HepG2 (cell line): ENCODE measurements at regions not wholly inside any gene's neighbourhood (a gene's known extent, or its start where the extent isn't known, plus 50 kb on each side); places are given as distances from the start of the nearest gene placed in this dataset.

Experiments used
- ATAC-seq: fragments of 200-7000 bp; cut with Tn5 transposase; 3 replicates; pipeline ENCODE4 v1.9.1; 2020; ENCODE audit warnings: mild to moderate bottlenecking, moderate library complexity
- BruUV-seq: library from RNA; stranded (reverse); fragments of 400-500 nt; replicated peaks from 2 replicates; lab custom pipeline; 2021; lab: Mats Ljungman, UMichigan
- CTCF ChIA-PET: fragments of 300-600 bp; formaldehyde crosslinking; extraction: SDS; loops from one replicate; lab custom pipeline; 2021; ENCODE audit warnings: low total read pairs, inconsistent platforms, low intra/inter-chr PET ratio; lab: Yijun Ruan, JAX
- POLR2A ChIA-PET: fragments of 350-600 bp; sonication (Branson Sonifier 250); formaldehyde crosslinking; loops from one replicate; lab custom pipeline; 2020; ENCODE audit warnings: antibody characterized with exemption, inconsistent platforms; lab: Yijun Ruan, JAX
- DNase-seq: peaks from one replicate; pipeline ENCODE4 v3.0.0-alpha.2; 2015; ENCODE audit warnings: low spot score
- FAIRE-seq: peaks from 3 replicates; lab custom pipeline; 2011; peaks lifted over from hg19 to GRCh38; lab: Jason Lieb, UNC
- H2AFZ ChIP-seq: one replicate; pipeline ENCODE4 v1.6.1; 2011; ENCODE audit warnings: low read length, inconsistent platforms
- H3K27ac ChIP-seq: fragments of 300-600 bp; 3 replicates; pipeline ENCODE4 v1.8.0; 2011; ENCODE audit warnings: mixed run types, mild to moderate bottlenecking, mixed read lengths, low read length, inconsistent platforms; ENCODE audit not compliant: insufficient read depth; ENCODE audit errors: extremely low read length
- H3K27me3 ChIP-seq, 2 experiments: fragments of 200-600 bp in 1 of 2; 2 replicates in 1 of 2; 3 replicates in 1 of 2; pipeline versions ENCODE4 v1.6.0 to v1.8.0; 2011; ENCODE audit warnings: low read length in 2 of 2, mild to moderate bottlenecking in 2 of 2, moderate library complexity in 2 of 2, inconsistent platforms in 1 of 2; ENCODE audit not compliant: insufficient read depth in 2 of 2, control insufficient read depth in 1 of 2
- H3K36me3 ChIP-seq, 2 experiments: fragments of 200-600 bp in 1 of 2; replicated peaks in 1 of 2; 2 replicates in 1 of 2; 3 replicates in 1 of 2; pipeline versions ENCODE4 v1.5.1 to v1.8.0; 2011; ENCODE audit warnings: low read length in 2 of 2, inconsistent platforms in 1 of 2; ENCODE audit not compliant: insufficient read depth in 2 of 2, control insufficient read depth in 1 of 2
- H3K4me1 ChIP-seq: 2 replicates; pipeline ENCODE4 v1.5.1; 2012; ENCODE audit warnings: low read length, inconsistent platforms; ENCODE audit not compliant: insufficient read depth
- H3K4me2 ChIP-seq: 2 replicates; pipeline ENCODE4 v1.6.0; 2011; ENCODE audit warnings: low read depth, low read length, inconsistent platforms
- H3K4me3 ChIP-seq, 3 experiments: fragments of 200-600 bp in 1 of 3; sonication (generic), shearing (Covaris generic) in 1 of 3; replicated peaks in 1 of 3; 2 replicates each; pipeline ENCODE4 v1.5.1; 2011 to 2016; ENCODE audit warnings: low read length in 3 of 3, inconsistent platforms in 2 of 3, low read depth in 2 of 3, mild to moderate bottlenecking in 2 of 3, control low read depth in 1 of 3, mixed read lengths in 1 of 3; ENCODE audit not compliant: insufficient read depth in 1 of 3
- H3K79me2 ChIP-seq: one replicate; pipeline ENCODE4 v1.6.1; 2011; ENCODE audit warnings: low read length, inconsistent platforms; ENCODE audit not compliant: insufficient read depth
- H3K9ac ChIP-seq: 2 replicates; pipeline ENCODE4 v1.6.0; 2011; ENCODE audit warnings: mild to moderate bottlenecking, low read depth, low read length, inconsistent platforms; ENCODE audit not compliant: insufficient read depth
- H3K9me3 ChIP-seq: 2 replicates; pipeline ENCODE4 v1.5.1; 2012; ENCODE audit warnings: mild to moderate bottlenecking, low read length
- H4K20me1 ChIP-seq: 2 replicates; pipeline ENCODE4 v1.6.0; 2011; ENCODE audit warnings: inconsistent platforms, mild to moderate bottlenecking, low read length, moderate library complexity; ENCODE audit not compliant: insufficient read depth
- FOXK1 ChIP-seq: sonication (generic); formaldehyde crosslinking; IDR thresholded peaks from 2 replicates; pipeline ENCODE4 v1.4.0; 2020; ENCODE audit warnings: low read depth, missing genetic modification reagents, borderline replicate concordance
- HBP1 ChIP-seq: IDR thresholded peaks from 2 replicates; pipeline ENCODE4 v1.6.1; 2016; ENCODE audit warnings: low read depth, control low read depth
- HOXA5 ChIP-seq: sonication (generic); formaldehyde crosslinking; IDR thresholded peaks from 2 replicates; pipeline ENCODE4 v1.4.0; 2020; ENCODE audit warnings: missing genetic modification reagents
- IRF9 ChIP-seq: sonication (generic); formaldehyde crosslinking; IDR thresholded peaks from 2 replicates; pipeline ENCODE4 v1.8.0; 2022; ENCODE audit warnings: missing genetic modification reagents, mild to moderate bottlenecking, borderline replicate concordance
- MTERF4 ChIP-seq: sonication (generic); formaldehyde crosslinking; IDR thresholded peaks from 2 replicates; pipeline ENCODE4 v1.8.0; 2023; ENCODE audit warnings: mild to moderate bottlenecking, missing genetic modification reagents
- MYC ChIP-seq: sonication (generic); formaldehyde crosslinking; IDR thresholded peaks from 2 replicates; pipeline ENCODE4 v1.9.0; 2021; ENCODE audit warnings: missing genetic modification reagents, borderline replicate concordance
- NBN ChIP-seq: fragments of 450-650 bp; conservative IDR thresholded peaks from 2 replicates; pipeline ENCODE4 v1.6.1; 2017
- NFE2L2 ChIP-seq: fragments of 150-350 bp; IDR thresholded peaks from 2 replicates; pipeline ENCODE4 v1.6.1; 2014; ENCODE audit warnings: low read length
- SKIL ChIP-seq: sonication (generic); formaldehyde crosslinking; IDR thresholded peaks from 2 replicates; pipeline ENCODE4 v1.8.0; 2022; ENCODE audit warnings: missing genetic modification reagents, mild to moderate bottlenecking, moderate library complexity, borderline replicate concordance
- TCF12 ChIP-seq, 2 experiments: fragments of 450-650 bp in 1 of 2; sonication (generic) in 1 of 2; formaldehyde crosslinking in 1 of 2; IDR thresholded peaks; 2 replicates each; pipeline versions ENCODE4 v1.6.1 to v1.8.0; 2017 to 2022; ENCODE audit warnings: antibody characterized with exemption in 1 of 2, mild to moderate bottlenecking in 1 of 2, missing genetic modification reagents in 1 of 2, moderate library complexity in 1 of 2
- YEATS4 ChIP-seq: sonication (generic); formaldehyde crosslinking; IDR thresholded peaks from 2 replicates; pipeline ENCODE4 v1.4.0; 2020; ENCODE audit warnings: missing genetic modification reagents, borderline replicate concordance
- ZKSCAN8 ChIP-seq: IDR thresholded peaks from 2 replicates; pipeline ENCODE4 v1.6.1; 2016; ENCODE audit warnings: borderline replicate concordance, missing genetic modification reagents, missing compliant biosample characterization
- ZNF296 ChIP-seq: sonication (generic); formaldehyde crosslinking; conservative IDR thresholded peaks from 2 replicates; pipeline ENCODE4 v1.5.0; 2020; ENCODE audit warnings: mild to moderate bottlenecking, missing genetic modification reagents
- ZNF3 ChIP-seq: IDR thresholded peaks from 2 replicates; pipeline ENCODE4 v1.7.0; 2017; ENCODE audit warnings: inconsistent platforms
- ZNF546 ChIP-seq: sonication (generic); formaldehyde crosslinking; conservative IDR thresholded peaks from 2 replicates; pipeline ENCODE4 v1.8.1; 2023; ENCODE audit warnings: mild to moderate bottlenecking, missing genetic modification reagents
- ZXDC ChIP-seq: sonication (generic); formaldehyde crosslinking; IDR thresholded peaks from 2 replicates; pipeline ENCODE4 v1.5.0; 2020; ENCODE audit warnings: mild to moderate bottlenecking, missing genetic modification reagents
- WGBS: methylation state at CpG from one replicate; pipeline ENCODE4 v1.1.6; 2017; ENCODE audit warnings: low lambda C conversion rate; 5-methylcytosine and 5-hydroxymethylcytosine counted together
- in situ Hi-C: cut with HindIII; loops from 2 replicates; pipeline ENCODE4 v1.10.0; 2017; ENCODE audit warnings: low pct_unique_long_range_greater_than_20kb; ENCODE audit not compliant: extremely low pct_ligation_motif_present
- intact Hi-C: fragments of 100-400 bp; cut with micrococcal nuclease; formaldehyde crosslinking; loops from one replicate; pipeline ENCODE4 v1.10.0; 2022; ENCODE audit not compliant: unreplicated experiment

GRCh38 chr9:16215353-16215680 lies 655.2 kb downstream of the BNC2 start (continued):
- TF ChIP-seq HBP1: no peak
- TF ChIP-seq NBN: no peak
- TF ChIP-seq SKIL: no peak
- TF ChIP-seq MTERF4 (CRISPR knock-in tag): no peak
- no peak for TF ChIP-seq TCF12 (IDR thresholded peaks at IDR 0.05)
- TF ChIP-seq TCF12 (CRISPR knock-in tag; IDR thresholded peaks at IDR 0.05): no peak
- TF ChIP-seq NFE2L2: no peak
- no peak for TF ChIP-seq YEATS4

- 12% methylated on average over 15 of the region's 22 CpGs for WGBS
- no peak overlapping the region for H2AFZ ChIP-seq
- ATAC-seq (no peak), FAIRE-seq (no peak), DNase-seq (no peak)
- intact Hi-C loops: no loop called here
- no peak overlapping the region for H3K4me3 ChIP-seq
- POLR2A ChIA-PET: no interaction called here
- no peak overlapping the region for H3K27ac ChIP-seq
- no peaks in the 10 kb centered on the region for H4K20me1 ChIP-seq
- H3K4me1 ChIP-seq: no peaks in the 10 kb centered on the region
- no peaks in the 10 kb centered on the region for H3K9me3 ChIP-seq
- no TSS peak for BruUV-seq
- no peaks in the 10 kb centered on the region for H3K79me2 ChIP-seq
- H3K36me3 ChIP-seq: no peaks in the 10 kb centered on the region
- H3K9ac ChIP-seq: no peak overlapping the region
- H3K4me2 ChIP-seq: no peak overlapping the region
- in situ Hi-C loops: no loop called here
- peaks cover 0 to 3% of the 10 kb centered on the region in 2 experiments; a peak in 2 of 5 replicates for H3K27me3 ChIP-seq
- CTCF ChIA-PET: no interaction called here
- no peak for TF ChIP-seq ZXDC (CRISPR knock-in tag)
- TF ChIP-seq ZNF296 (CRISPR knock-in tag): no peak
- TF ChIP-seq ZNF546 (CRISPR knock-in tag): no peak
- TF ChIP-seq ZKSCAN8 (CRISPR knock-in tag): no peak
- TF ChIP-seq MYC (CRISPR knock-in tag): no peak
- no peak for TF ChIP-seq IRF9 (CRISPR knock-in tag)
- TF ChIP-seq FOXK1: no peak
- no peak for TF ChIP-seq ZNF3 (CRISPR knock-in tag)
- TF ChIP-seq HOXA5 (CRISPR knock-in tag): no peak
These were observed 652.3 kb downstream of the BNC2 start for GRCh38 chr9:16217943-16218701.
